ENCODE measurements at regions not wholly inside any gene's neighbourhood (a gene's known extent, or its start where the extent isn't known, plus 50 kb on each side); places are given as distances from the start of the nearest gene placed in this dataset.

- TF ChIP-seq EZH2 (IDR thresholded peaks at IDR 0.05; ENCODE audit: insufficient read depth, poor library complexity, severe bottlenecking): no peak
- no peak for TF ChIP-seq EZH2phosphoT487 (IDR thresholded peaks at IDR 0.05; ENCODE audit: insufficient read depth, low read depth)
Measured at GRCh38 chr14:22466491-22466890, 122.5 kb downstream of the DAD1 start.

Measured in GM23248 (cell line).